ENCODE measurements at regions not wholly inside any gene's neighbourhood (a gene's known extent, or its start where the extent isn't known, plus 50 kb on each side); places are given as distances from the start of the nearest gene placed in this dataset.

GRCh38 chr16:50857881-50858280, 116.0 kb downstream of the CYLD start:
- H3K9me3 ChIP-seq (replicated peaks in 1 of 3): no peaks in the 10 kb centered on the region
- TF ChIP-seq POLR2A (IDR thresholded peaks at IDR 0.05) (no peak), CTCF (IDR thresholded peaks at IDR 0.05) (no peak)
- H3K27me3 ChIP-seq: no peaks in the 10 kb centered on the region
- H3K36me3 ChIP-seq (replicated peaks in 1 of 2): no peaks in the 10 kb centered on the region
- no peak for DNase-seq
- intact Hi-C loops (cut with DNase I): no loop called here
- H3K4me3 ChIP-seq: no peak overlapping the region
- H3K27ac ChIP-seq: no peak overlapping the region
- no peaks in the 10 kb centered on the region for H3K4me1 ChIP-seq (replicated peaks in 1 of 2)
- 83 to 88% (median 86%) methylated on average over 5 of the region's 5 CpGs for WGBS, 4 donors

- intact Hi-C loops (cut with DNase I): no loop called here
- TF ChIP-seq CTCF (IDR thresholded peaks at IDR 0.05) (no peak), POLR2A (IDR thresholded peaks at IDR 0.05) (no peak)
Measured at GRCh38 chr16:50856991-50857390, 115.1 kb downstream of the CYLD start.

GRCh38 chr16:50853329-50853728, 111.4 kb downstream of the CYLD start:
- no peaks in the 10 kb centered on the region for H3K4me1 ChIP-seq (replicated peaks in 1 of 2)
- no peaks in the 10 kb centered on the region for H3K36me3 ChIP-seq (replicated peaks in 1 of 2)
- H3K27me3 ChIP-seq: no peaks in the 10 kb centered on the region
- no peak overlapping the region for H3K4me3 ChIP-seq
- no peak overlapping the region for H3K27ac ChIP-seq
- 69 to 88% (median 81%) methylated on average over 1 of the region's 1 CpG for WGBS, 4 donors
- TF ChIP-seq CTCF (IDR thresholded peaks at IDR 0.05) (no peak), POLR2A (IDR thresholded peaks at IDR 0.05) (no peak)
- no peak for DNase-seq
- intact Hi-C loops (cut with DNase I): no loop called here
- no peaks in the 10 kb centered on the region for H3K9me3 ChIP-seq (replicated peaks in 1 of 3)

More at GRCh38 chr16:50856991-50857390, 115.1 kb downstream of the CYLD start:
- Histone ChIP-seq H3K27me3 (no peaks in the 10 kb centered on the region), H3K27ac (no peak overlapping the region), H3K36me3 (replicated peaks in 1 of 2) (no peaks in the 10 kb centered on the region), H3K4me1 (replicated peaks in 1 of 2) (no peaks in the 10 kb centered on the region), H3K9me3 (replicated peaks in 1 of 3) (no peaks in the 10 kb centered on the region), H3K4me3 (no peak overlapping the region)
- DNase-seq: no peak
- 50 to 65% (median 58%) methylated on average over 2 of the region's 2 CpGs for WGBS, 4 donors

Small RNA genes in the stretch of these regions (small RNA-seq; reads per million reads assigned to genes)
- 51.1 to 135 reads per million in 2 donors for gene RNA5SP426

Measured in adrenal gland (tissue), 9 donors.